HUDEP-2 (cell line): ENCODE measurements at regions not wholly inside any gene's neighbourhood (a gene's known extent, or its start where the extent isn't known, plus 50 kb on each side); places are given as distances from the start of the nearest gene placed in this dataset.

Source experiments
- DNase-seq, 76 experiments: peaks; one replicate each; lab custom pipeline; 2025; ENCODE audit not compliant: unreplicated experiment in 76 of 76; lab: John Stamatoyannopoulos, UW

DNA sequence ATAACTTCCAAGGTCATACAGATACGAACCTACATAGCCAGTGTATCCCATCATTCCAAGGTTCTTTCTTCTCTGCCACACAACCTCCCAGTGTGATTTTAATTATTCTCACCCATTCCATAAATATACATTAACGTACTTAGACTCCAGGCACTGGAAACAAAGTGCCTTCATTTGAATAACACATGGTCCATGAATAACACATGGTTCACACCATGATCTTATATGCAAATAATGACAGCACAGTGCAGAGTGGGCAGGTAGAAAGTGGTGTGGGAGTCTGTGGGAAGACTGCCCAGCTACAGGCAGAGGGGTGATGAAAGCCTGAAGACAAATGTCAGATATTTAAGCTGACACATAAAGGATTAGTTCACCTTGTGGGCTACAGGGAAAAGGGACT is 425.2 kb downstream of the HACE1 start:
- DNase-seq: no peak

DNA sequence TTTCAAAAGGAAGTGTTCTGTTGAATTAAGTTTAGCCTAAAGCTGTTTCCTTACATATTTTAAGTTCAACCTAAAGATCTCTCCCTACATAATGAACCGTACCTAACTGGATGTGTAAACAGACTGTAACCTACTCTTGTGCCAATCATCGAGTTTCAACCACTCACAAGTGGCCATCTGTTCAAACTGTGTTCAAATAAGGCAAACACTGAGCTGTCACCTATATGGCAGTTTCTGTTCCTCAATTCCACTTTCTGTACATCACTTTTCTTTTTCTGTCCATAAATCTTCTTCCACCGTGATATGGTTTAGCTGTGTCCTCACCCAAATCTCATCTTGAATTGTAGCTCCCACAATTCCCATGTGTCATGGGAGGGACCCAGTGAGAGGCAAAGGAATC is 428.6 kb downstream of the HACE1 start:
- DNase-seq: no peak

DNA sequence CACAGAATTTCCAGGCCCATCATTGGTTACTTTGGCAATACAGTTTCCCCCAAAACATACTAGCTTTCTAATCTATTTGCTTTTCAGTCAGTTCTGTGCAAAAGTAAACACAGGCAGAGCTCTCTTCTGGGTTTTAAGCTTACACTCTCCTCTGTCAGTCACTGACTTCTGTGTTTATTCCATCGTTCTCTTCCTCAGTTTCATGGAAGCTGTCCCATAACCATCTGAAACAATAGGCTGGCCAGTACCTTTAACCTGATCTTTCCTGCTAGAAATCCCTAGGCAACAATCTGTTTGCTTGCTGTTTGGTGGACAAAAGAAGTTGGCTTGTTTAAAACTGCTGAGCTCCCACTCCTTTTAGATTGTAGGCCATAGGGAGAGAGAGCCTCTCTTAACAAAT is 431.5 kb downstream of the HACE1 start:
- no peak for DNase-seq

DNA sequence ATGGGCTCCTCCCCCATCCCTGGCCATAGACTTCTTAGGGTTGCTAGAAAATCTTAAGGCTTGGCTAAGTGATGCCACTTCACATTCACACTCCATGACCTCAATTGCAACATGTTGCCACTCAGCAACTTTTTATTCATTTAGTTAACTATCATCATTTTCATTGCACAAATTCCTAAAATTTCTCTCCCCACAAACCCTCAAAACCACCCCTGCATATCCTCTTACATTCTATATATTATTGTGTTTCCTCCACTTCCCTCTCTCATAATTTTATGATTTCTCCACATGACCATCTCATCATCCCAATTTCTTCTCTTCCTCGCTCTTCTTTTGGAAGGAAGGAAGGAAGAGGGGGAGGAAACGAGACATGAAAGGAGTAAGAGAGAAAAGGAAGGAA is 436.0 kb downstream of the HACE1 start:
- no peak for DNase-seq

DNA sequence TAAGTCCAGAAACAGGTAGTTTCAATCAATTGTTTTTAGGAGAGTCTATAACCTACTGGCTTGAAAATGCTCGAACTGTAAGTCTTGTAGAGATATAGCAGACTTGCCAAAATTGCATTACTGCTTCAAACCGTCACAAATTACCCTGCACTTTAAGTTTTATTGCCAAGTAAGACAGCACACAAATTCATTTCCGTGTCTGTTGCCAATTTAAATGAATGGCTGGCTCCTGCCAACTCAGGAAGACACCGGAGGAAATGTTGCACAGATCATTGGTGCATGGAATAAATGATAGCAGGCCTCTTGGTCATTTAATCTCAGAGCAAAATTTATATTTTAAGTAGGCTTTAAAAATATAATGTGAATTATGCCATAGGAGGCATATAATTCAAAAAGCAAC is 438.1 kb downstream of the HACE1 start:
- DNase-seq: no peak

DNA sequence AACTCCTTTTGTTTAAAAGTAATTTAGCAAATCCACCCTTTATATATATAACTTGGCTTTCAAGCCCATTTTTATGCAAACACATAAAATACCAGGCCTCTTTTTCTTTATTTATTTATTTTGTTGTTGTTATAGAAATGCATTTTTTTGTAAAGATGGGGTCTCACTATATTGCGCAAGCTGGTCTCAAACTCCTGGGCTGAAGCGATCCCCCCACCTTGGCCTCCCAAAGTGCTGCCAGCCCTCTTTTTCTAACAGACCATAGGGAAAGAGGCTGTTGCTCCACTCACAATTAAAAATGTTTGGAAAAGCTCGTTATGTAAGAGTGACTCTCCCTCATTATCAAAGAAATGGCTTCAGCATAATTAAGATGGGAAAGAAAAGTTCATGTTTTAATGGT is 440.9 kb downstream of the HACE1 start:
- no peak for DNase-seq

DNA sequence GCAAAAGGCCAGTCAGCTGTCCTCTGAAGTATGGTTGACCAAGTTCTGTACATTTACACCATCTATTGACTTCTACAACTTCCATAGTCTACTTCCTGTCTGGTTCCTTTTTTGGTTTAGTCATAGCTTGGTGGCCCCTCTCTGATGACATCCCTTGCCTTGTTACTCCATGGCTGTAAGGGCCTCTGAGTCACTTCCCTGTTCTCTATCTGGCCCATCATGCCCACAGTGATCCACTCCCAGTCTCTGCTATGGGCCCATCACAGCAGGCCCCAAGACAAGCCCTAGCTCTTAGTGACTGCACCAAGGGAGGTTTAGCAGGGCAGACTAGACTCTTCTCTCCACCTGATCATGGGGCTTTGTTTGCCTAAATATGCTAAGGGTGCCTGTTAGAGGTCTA is 441.6 kb downstream of the HACE1 start:
- DNase-seq: no peak

DNA sequence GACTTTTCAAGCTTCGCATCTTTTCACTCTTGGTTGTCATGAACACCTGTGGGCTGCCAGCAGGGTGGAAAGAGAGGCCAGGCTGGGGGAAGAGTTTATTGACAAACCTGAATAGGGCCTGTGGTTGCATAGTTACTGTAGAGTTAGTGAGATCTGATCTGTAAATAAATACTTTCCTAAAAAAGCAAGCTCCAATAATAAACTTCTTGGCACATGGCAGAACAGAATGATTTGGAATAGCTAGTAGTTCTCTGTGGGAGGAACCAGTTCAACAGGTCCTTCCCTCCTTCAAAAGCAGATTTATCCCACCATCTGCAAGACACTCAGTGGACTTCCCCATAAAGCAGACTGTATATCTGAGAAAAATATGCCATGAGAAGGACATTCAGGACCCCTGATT is 445.0 kb downstream of the HACE1 start:
- no peak for DNase-seq

DNA sequence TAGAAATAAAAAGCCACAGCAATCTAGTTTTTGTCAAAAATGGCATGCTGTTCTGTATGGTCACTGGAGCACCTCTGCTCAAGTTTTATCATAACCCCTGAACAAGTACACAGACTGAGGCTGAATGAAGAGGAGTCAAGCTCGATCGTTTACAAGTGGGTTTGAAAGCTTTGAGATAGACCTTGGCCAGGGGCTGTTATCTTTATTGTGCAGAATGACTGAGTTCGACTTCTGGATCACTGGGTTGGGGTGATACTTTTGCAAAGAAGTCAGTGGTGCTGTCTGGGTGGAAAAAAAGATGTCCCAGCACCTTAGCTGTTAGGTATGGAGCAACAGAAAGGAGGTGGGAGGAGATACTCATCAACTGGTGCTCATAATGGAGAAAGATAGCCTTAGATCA is 446.0 kb downstream of the HACE1 start:
- peak in 1 of 76 experiments; percentile 7 for DNase-seq

DNA sequence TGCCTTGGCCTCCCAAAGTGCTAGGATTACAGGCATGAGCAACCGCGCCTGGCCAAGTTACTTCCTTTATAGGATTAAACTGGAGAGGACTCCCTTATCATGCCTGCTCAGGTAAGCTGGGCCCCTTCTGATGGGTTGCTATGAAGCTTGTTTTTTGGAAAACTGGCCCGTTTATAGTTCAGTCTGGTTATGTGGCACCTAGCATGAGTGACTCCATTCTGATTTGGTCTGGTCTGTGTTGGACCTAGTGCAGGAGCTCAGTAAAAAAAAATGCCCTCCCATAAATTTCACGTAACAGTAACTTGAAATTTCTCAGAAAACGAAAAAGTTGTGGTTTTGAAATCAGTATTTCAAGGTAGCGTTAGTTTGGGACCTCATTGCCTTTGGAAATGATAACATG is 448.4 kb downstream of the HACE1 start:
- no peak for DNase-seq

DNA sequence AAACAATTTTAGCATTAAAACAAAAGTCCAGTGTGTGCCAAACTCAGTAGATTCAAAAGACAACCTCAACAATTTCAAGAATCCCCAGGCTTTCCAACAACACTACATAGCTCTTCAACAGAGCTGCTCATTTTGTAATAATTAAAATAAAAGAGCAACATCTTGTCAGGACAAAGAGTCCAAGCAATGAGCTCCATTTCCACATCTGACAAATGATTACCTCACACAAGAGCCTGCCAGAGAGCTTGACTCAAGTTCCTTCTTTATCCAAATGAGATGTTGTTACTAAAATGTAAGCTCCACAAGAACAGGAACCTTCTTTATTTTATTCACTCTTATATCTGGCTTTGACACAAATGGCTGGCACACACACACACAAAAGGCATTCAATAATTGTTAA is 449.8 kb downstream of the HACE1 start:
- DNase-seq: no peak

DNA sequence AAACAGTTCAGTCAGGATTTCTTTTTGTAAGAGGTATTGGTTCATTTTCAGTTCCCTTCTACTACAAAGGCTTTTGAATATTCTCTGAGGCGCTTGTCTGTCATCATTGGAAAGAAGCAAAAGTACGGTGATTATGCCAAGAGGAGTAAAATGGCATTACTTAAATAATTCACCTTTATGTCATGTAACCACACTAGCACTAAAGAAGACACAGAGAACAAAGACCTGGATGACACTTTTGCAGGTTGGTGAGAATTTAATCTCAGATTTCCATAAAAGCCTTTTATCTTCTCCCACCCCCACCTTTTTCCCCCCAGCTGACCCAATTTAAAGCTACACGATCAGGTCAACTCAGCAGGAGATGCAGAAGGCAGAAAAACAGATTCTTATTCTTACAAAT is 451.8 kb downstream of the HACE1 start:
- DNase-seq: no peak

DNA sequence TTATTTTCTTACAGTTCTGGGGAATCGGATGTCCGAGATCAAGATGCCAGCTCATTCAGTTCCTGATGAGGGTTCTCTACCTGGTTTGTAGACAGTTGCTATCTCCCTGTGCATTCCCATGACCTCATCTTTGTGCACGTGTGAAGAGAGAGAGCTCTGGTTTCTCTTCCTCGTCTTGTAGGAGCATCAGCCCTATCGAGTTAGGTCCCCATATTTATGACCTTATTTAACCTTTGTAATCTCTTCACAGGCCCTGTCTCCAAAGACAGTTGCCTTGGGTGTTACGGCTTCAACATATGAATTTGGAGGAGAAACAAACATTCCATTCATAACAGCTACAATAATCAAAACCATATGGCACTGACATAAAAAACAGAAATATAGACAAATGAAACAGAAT is 455.3 kb downstream of the HACE1 start:
- DNase-seq: no peak

DNA sequence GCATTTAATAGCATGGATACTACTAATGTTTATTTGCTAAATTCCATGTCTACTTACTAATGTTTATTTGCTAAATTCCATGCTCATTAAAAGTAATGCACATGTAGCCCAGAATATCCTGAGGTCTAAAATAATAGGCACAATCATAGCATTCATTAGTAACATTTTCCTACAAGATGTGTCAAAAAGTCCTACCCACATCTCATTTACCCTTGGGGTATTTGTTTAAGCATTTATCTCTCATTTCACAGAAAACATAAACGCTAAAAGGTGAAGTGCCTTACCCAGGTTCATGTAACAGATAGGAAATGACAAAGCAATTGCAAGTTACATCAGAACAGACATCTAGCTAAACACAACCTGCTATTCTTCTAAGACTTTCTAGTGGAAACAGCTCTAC is 457.1 kb downstream of the HACE1 start:
- no peak for DNase-seq

DNA sequence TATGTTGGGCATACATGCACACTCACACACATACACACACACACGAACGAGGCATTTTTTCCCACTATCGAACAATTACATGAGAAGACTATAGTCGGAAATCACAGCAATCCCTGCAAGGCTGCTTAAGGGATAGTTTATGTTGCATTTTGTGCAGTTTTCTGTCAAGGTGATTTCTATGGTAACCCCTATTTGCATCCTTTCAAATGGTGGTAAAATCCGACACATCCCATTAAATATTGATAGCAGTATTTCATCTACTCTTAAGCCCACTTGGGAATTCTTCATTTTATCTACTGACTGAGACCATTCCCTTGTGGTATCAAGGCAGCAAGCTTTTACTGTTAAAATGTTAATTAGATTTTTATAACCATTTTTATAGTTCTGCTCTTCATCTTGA is 457.8 kb downstream of the HACE1 start:
- no peak for DNase-seq

DNA sequence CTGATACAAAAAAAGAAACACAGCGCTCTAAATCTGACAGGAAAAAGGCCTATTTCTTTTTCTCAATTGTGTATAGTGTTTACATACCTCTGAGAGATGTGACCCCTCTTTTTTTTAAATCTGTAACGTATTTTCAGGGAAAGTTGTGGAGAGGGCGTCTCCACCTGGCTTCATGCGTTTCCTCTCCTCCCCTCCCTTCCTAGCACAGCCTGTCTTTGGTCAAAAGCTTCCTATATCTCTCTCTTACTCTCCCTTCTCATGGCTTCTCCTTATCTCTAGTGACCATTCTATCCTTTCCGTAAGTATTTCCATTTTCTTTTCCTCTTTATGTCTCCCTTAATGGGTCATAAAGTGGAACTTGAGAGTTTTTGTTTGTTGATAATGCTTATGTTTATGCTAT is 458.9 kb downstream of the HACE1 start:
- DNase-seq: no peak

DNA sequence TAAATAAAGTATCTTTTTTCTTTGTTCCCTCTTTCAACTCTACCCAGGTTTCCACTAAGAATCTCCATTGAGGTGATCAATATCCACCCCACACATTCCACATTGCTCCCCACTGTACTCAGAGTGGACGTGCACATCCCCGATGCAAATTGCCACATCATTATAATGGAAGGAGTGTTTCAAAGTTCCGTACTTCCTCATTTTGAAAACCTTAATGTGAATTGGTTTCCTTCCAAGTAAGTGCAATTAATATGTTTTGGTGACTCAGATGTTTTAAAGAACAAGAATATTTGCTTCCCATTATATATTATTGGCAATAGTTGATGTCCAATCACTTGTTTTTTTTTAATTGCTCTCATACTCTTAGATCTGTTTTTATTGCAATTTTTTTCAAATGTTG is 463.6 kb downstream of the HACE1 start:
- DNase-seq: no peak

DNA sequence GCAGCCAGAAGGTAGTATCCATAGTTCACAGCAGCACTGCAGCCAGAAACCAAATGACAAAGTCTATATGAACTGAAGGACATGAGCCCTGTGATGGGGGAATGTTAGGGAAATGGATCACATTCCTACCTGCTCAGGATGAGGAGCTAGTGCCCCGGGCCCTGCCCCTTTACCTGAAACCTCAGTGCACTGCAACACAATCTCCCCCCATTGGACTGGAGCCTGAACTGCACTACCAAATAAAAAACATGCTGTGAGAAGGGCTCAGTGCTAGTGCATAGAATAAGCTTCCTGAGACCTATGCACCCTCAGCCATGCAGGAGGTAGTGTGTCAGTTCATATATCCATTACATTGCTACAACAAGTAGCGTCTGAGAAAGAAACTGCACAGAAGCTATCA is 477.8 kb downstream of the HACE1 start:
- DNase-seq: no peak

DNA sequence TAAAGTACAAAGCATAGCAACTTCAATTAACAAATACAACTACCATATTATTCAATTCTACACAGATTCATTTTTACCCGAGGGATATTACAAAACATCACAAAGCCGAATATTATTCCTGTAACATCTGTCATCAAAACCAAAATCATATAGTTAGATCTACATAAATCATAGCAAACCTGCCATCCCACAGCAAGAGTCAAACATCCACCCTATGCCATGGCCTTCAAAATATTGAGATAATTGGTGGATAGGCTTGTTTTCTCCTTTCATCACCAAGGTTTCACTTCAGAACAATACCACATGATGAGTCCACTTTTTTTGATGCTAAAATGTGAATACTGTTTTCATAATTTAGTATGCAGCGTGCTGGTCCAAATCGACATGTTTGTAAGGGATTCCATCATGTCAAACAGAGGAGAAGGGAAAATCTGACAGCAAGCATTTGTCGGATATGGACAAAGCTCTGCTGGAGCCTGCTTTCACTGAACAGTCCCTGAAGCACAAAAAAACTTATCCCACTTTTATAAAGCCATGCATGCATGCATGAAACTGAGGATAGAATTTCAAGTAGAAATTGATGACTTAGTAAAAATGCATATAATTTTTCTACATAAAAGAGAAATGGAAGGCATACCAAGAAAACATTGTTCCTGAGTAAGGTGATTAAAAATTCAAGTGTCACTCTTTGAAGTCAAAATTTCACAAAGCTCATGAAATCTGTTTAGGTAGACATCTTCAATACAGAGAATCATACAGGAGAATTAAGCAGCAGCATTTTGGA is 494.1 kb downstream of the HACE1 start:
- no peak for DNase-seq

DNA sequence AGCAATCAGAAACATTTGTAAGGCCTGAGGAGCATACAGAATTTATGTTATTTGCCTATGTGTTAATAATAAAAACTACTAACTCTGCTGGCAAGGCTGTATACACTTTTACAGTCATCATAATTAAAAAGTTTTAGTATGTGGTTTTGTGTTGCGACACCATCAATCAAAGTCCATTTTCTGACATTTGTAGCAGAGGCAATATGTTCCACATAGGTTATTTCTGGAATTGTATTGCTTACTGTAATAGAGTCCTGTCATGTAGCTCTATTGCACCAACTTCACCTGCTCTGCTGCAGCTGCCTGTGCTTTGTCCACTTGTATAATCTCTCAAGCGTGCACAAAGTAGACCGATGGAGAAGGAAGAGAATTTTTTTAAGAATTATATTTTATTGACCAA is 501.8 kb downstream of the HACE1 start:
- DNase-seq: no peak

DNA sequence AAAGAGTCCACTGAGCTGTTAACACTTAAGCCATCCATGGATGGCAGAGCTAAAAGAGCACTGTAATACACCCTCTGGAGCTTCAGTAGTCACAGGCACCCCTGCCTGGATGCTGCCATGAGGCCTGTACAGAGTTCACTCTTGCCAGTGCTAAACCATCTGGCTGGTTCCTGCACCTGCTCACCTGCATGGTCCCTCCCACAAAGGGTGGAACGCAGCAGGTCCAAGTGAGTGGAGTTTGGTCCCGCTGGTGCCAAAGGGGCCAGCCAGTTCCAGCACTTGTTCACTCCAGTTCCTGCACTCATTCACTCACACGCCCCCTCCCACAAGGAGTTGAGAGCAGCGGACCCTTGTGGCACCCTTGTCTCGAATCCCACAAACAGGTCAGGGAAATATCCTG is 503.5 kb downstream of the HACE1 start:
- DNase-seq: no peak

DNA sequence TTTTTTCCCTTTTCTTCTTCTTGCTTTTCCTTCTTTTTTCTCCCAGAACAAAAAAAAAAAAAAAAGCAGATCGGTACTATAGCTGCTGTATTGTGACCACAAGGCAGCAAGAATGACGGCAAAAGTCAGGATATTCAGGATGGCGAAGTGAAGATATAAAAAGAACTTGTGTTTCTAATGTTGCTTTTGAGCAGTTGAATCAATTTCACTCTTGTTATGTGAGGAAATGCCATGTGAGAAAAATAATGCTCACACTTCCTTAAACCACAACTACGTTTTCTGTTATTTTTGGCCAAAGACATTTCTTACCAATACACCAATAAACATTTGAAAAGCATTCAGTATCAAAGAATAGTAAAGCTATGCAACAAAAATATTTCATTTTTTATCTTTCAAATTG is 510.5 kb downstream of the HACE1 start:
- DNase-seq: no peak

DNA sequence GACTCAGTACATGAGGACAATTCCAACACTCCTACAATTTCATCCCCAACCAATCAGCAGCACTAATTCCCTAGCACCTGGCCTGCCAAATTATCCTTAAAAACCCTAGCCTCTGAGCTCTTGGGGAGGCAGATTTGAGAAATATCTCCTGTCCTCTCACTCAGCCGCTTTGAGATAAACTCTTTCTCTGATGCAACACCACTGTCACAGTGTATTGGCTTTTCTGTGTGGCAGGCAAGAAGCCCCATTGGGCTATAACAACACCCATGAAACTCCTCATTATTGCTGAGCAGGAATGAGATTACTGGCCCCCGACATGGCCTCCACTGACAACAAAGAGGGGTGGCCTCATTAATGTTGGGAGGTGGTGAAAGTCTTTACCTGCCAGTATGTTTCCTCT is 515.5 kb downstream of the HACE1 start:
- no peak for DNase-seq
